ENCODE measurements at regions not wholly inside any gene's neighbourhood (a gene's known extent, or its start where the extent isn't known, plus 50 kb on each side); places are given as distances from the start of the nearest gene placed in this dataset.

DNA sequence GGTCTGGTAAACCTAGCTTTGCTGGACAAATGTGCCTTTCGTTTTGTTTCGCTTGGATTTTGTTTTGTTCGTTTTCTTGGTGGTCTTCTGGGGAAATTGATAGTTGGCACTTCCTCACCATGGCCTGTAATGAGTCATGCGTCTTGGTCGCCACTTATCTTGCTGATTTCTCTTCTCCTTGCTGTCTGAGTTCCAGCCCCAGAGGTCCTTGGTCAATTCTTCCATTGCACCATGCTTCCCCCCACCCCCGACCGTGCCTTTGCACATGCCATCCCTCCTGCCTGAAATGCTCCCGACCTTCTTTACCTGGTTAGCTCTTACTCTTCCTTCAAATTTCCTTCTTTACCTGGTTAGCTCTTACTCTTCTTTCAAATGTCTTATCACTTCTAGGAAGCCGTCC, 168.7 kb upstream of the MSX2 start:
- TF ChIP-seq, protein P1, sequence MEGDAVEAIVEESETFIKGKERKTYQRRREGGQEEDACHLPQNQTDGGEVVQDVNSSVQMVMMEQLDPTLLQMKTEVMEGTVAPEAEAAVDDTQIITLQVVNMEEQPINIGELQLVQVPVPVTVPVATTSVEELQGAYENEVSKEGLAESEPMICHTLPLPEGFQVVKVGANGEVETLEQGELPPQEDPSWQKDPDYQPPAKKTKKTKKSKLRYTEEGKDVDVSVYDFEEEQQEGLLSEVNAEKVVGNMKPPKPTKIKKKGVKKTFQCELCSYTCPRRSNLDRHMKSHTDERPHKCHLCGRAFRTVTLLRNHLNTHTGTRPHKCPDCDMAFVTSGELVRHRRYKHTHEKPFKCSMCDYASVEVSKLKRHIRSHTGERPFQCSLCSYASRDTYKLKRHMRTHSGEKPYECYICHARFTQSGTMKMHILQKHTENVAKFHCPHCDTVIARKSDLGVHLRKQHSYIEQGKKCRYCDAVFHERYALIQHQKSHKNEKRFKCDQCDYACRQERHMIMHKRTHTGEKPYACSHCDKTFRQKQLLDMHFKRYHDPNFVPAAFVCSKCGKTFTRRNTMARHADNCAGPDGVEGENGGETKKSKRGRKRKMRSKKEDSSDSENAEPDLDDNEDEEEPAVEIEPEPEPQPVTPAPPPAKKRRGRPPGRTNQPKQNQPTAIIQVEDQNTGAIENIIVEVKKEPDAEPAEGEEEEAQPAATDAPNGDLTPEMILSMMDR (conservative IDR thresholded peaks at IDR 0.05 in 1 of 2, IDR thresholded peaks at IDR 0.05 in 1 of 2; ENCODE audit: extremely low read depth in 1 of 2, insufficient read depth in 1 of 2, low read depth in 1 of 2, low read length in 2 of 2) = no peak
- no peak for TF ChIP-seq EZH2 (IDR thresholded peaks at IDR 0.05; ENCODE audit: borderline replicate concordance, low read length)

All from mammary epithelial cell (primary cell).